Nephron progenitor cell (in vitro differentiated cells): ENCODE measurements at regions not wholly inside any gene's neighbourhood (a gene's known extent, or its start where the extent isn't known, plus 50 kb on each side); places are given as distances from the start of the nearest gene placed in this dataset.

Source experiments
- DNase-seq: peaks from one replicate; pipeline ENCODE4 v3.0.0; 2021
- H3K27ac Mint-ChIP-seq: 2 replicates; pipeline ENCODE4 v1.8.0; 2021; ENCODE audit warnings: mild to moderate bottlenecking, moderate library complexity, mixed read lengths
- H3K27me3 Mint-ChIP-seq: 2 replicates; pipeline ENCODE4 v1.8.0; 2021; ENCODE audit warnings: mild to moderate bottlenecking, low read depth, mixed read lengths; ENCODE audit not compliant: poor library complexity
- H3K36me3 Mint-ChIP-seq: 2 replicates; pipeline ENCODE4 v1.8.0; 2021; ENCODE audit warnings: low read depth, mixed read lengths
- H3K4me1 Mint-ChIP-seq: 2 replicates; pipeline ENCODE4 v1.8.0; 2021; ENCODE audit warnings: mixed read lengths
- H3K4me3 Mint-ChIP-seq: 2 replicates; pipeline ENCODE4 v1.8.0; 2021; ENCODE audit warnings: mild to moderate bottlenecking, moderate library complexity, mixed read lengths
- H3K9me3 Mint-ChIP-seq: 2 replicates; pipeline ENCODE4 v1.8.0; 2021; ENCODE audit warnings: mild to moderate bottlenecking, moderate library complexity, mixed read lengths
- TF ChIP-seq, protein P1 (sequence below): fragments of 200-600 bp; sonication (generic); IDR thresholded peaks from 2 replicates; pipeline ENCODE4 v1.5.0; 2021; ENCODE audit warnings: antibody characterized with exemption

DNA sequence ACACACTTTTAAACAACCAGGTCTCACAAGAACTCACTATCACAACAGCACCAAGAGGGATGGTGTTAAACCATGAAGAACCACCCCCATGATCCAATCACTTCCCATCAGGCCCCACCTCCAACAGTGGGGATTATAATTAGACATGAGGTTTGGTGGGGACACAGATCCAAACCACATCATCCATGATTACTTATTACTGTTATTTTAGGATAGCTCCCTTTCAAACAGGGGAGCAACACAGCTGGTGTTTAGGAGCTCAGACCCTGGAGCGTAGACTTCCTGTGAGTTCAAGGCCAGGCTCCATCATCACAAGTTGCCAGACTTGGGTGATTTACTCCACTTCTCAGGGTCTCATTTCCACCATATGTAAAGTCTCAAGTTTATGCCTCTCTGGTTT, 382.7 kb downstream of the HRH4 start:
- no peak overlapping the region for H3K27ac Mint-ChIP-seq
- no peak for DNase-seq
- H3K9me3 Mint-ChIP-seq: no peaks in the 10 kb centered on the region
- no peaks in the 10 kb centered on the region for H3K36me3 Mint-ChIP-seq
- TF ChIP-seq, protein P1, sequence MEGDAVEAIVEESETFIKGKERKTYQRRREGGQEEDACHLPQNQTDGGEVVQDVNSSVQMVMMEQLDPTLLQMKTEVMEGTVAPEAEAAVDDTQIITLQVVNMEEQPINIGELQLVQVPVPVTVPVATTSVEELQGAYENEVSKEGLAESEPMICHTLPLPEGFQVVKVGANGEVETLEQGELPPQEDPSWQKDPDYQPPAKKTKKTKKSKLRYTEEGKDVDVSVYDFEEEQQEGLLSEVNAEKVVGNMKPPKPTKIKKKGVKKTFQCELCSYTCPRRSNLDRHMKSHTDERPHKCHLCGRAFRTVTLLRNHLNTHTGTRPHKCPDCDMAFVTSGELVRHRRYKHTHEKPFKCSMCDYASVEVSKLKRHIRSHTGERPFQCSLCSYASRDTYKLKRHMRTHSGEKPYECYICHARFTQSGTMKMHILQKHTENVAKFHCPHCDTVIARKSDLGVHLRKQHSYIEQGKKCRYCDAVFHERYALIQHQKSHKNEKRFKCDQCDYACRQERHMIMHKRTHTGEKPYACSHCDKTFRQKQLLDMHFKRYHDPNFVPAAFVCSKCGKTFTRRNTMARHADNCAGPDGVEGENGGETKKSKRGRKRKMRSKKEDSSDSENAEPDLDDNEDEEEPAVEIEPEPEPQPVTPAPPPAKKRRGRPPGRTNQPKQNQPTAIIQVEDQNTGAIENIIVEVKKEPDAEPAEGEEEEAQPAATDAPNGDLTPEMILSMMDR: no peak
- peaks cover 17% of the 10 kb centered on the region for H3K27me3 Mint-ChIP-seq
- peaks cover 35% of the 10 kb centered on the region for H3K4me1 Mint-ChIP-seq
- H3K4me3 Mint-ChIP-seq: no peak overlapping the region

DNA sequence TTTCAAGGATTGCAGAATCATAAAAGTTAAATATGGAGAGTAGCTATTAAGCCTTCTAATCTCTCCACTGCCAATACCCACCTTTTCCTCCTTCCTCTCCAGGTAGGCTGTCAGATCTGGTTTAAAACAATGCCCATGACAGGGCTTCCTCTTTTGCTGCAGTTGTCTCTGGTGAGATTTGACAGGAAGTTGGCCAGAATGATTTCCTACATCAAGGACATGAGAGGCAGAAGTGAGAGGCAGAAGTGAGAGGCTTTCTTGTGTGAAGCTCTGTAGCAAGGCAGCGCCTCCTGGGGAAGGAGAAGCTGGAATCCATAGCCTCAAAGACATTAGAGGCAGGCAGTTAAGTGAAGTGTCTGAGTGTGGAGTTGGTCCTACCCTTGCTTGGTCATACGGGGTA, 385.7 kb downstream of the HRH4 start:
- no peak overlapping the region for H3K4me3 Mint-ChIP-seq
- DNase-seq: no peak
- no peak overlapping the region for H3K27ac Mint-ChIP-seq
- TF ChIP-seq, protein P1: no peak
- H3K27me3 Mint-ChIP-seq: peaks cover 20% of the 10 kb centered on the region
- H3K4me1 Mint-ChIP-seq: peaks cover 30% of the 10 kb centered on the region
- no peaks in the 10 kb centered on the region for H3K36me3 Mint-ChIP-seq
- H3K9me3 Mint-ChIP-seq: no peaks in the 10 kb centered on the region

DNA sequence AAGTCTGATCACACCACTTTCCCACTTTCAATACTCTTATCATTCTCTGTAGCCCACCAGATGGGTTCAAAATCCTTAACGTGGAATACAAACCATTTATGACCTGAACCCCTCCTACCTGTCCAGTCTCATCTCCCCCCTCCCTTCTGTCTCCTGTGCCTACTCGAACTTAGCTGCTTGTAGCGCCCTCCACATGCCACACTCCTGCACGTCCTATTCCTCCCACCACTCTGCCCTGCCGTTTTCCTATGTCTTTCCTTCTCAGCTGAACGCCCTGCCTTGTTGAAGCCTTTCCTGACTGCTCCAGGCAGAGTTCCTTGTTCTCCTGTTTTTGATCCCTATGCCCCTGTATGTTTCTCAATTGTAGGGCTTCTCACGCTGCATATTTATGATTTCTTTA, 390.1 kb downstream of the HRH4 start:
- TF ChIP-seq, protein P1: no peak
- Mint-ChIP-seq H3K9me3 (no peaks in the 10 kb centered on the region), H3K36me3 (no peaks in the 10 kb centered on the region), H3K27me3 (peaks cover 17% of the 10 kb centered on the region), H3K27ac (no peak overlapping the region), H3K4me3 (no peak overlapping the region), H3K4me1 (peaks cover 23% of the 10 kb centered on the region)
- no peak for DNase-seq

DNA sequence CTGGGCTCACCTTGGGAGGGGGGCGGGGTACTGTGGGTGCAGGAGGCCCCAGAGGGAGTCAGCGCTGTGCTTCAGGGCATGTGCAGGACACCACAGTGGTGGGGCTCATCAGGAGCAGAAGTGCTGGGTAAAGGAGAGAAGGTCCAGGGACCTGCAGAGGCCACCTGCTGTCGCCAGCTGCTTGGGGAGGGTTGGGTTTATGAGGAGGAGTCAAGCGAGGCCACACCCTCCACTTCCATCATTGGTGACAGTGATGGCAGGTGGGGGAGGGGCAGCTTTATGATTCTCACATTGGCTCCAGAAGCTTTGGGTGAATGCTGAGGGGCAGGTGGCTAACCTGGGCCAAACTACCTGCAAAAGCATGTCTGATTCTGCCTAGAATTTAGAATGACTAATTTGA, 392.6 kb downstream of the HRH4 start:
- TF ChIP-seq, protein P1: no peak
- H3K4me1 Mint-ChIP-seq: peaks cover 38% of the 10 kb centered on the region
- no peaks in the 10 kb centered on the region for H3K9me3 Mint-ChIP-seq
- DNase-seq: no peak
- H3K36me3 Mint-ChIP-seq: no peaks in the 10 kb centered on the region
- H3K27me3 Mint-ChIP-seq: peaks cover 15% of the 10 kb centered on the region
- H3K4me3 Mint-ChIP-seq: no peak overlapping the region
- H3K27ac Mint-ChIP-seq: no peak overlapping the region

DNA sequence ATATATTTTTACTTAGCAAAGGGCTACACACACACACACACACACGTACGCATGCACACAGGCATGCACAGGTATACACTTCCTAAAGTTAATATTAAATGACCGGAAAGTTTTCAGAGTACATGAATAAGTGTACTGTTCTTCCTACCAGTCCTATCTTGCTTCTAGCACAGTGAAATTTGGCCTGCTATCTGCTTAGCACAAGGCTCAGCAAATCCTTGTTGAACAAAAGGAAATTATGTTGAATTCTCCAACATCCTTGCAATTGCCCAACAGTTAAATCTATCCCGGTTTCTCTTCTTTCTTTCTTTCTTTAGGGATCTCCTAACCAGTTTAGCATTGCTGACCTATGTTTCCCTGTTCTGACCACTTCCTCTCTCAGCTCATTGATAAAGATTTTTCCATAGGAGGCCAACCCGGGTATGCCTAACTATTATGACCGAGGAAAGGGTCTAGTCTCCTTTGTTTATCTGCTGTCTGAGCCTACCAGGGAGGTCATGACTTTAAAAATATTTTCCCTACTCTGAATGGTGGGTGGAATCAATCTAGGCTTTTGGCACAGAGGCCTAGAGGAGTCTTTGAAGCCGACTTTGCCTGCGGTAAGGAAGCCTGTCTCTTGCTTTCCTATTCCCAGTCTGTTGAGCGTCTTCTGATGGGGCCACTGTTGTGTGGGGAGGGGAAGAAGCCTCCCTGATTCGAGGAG, 400.7 kb downstream of the HRH4 start:
- peak; percentile 17 for DNase-seq
- peaks cover 4% of the 10 kb centered on the region for H3K9me3 Mint-ChIP-seq
- H3K36me3 Mint-ChIP-seq: peaks cover 4% of the 10 kb centered on the region
- TF ChIP-seq, protein P1: no peak
- H3K27ac Mint-ChIP-seq: peak overlapping the region; percentile 99
- peaks cover 4% of the 10 kb centered on the region for H3K27me3 Mint-ChIP-seq
- H3K4me3 Mint-ChIP-seq: peak overlapping the region; percentile 46
- peaks cover 74% of the 10 kb centered on the region for H3K4me1 Mint-ChIP-seq

DNA sequence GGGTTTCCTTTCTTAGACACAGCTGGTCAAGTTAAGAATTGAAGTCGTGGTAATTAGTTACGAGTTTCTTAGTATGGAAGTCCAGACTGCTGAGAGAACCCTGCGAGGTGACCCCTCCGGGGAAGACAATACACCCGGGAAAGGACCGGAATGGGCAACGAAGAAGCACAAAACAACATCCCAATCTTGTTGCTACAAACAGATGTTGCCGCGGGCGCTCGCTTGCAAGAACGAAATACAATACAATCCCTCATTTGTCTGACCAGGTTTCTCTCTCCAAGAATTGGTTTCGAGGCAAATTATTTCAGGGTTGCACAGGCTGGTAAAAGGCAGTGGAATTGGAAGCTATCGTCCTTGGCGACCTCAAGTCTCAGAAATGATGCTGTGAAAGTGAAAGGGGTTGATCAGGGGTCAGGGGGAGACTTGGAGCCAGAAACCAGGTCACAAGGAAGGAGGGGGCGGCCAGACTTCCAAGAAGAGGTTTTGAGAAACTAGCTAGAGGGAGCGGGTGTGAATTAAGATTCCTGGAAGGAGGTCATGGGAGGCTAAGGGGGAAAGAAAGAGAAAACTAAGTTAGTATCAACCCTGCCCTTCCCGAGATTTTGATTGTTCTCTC, 401.9 kb downstream of the HRH4 start:
- peak overlapping the region; percentile 99 for H3K27ac Mint-ChIP-seq
- peak; percentile 10 for DNase-seq
- peaks cover 4% of the 10 kb centered on the region for H3K27me3 Mint-ChIP-seq
- peaks cover 4% of the 10 kb centered on the region for H3K9me3 Mint-ChIP-seq
- H3K4me1 Mint-ChIP-seq: peaks cover 64% of the 10 kb centered on the region
- TF ChIP-seq, protein P1: no peak
- peak overlapping the region; percentile 67 for H3K4me3 Mint-ChIP-seq
- peaks cover 4% of the 10 kb centered on the region for H3K36me3 Mint-ChIP-seq
